GM06990 (cell line): ENCODE measurements at regions not wholly inside any gene's neighbourhood (a gene's known extent, or its start where the extent isn't known, plus 50 kb on each side); places are given as distances from the start of the nearest gene placed in this dataset.

ENCODE experiments used
- DNase-seq: peaks from one replicate; pipeline ENCODE4 v3.0.0-alpha.2; 2011; ENCODE audit not compliant: insufficient read length; ENCODE audit errors: extremely low read depth
- H3K27me3 ChIP-seq: replicated peaks from 2 replicates; pipeline ENCODE4 v1.6.0; 2011; ENCODE audit warnings: low read length; ENCODE audit not compliant: control insufficient read depth, insufficient read depth
- H3K36me3 ChIP-seq: 2 replicates; pipeline ENCODE4 v1.5.1; 2011; ENCODE audit warnings: low read length; ENCODE audit not compliant: control insufficient read depth, insufficient read depth
- H3K4me3 ChIP-seq: replicated peaks from 2 replicates; pipeline ENCODE4 v1.5.1; 2011; ENCODE audit warnings: low read depth, mild to moderate bottlenecking, control low read depth, low read length
- CTCF ChIP-seq: IDR thresholded peaks from 2 replicates; pipeline ENCODE4 v1.5.1; 2011; ENCODE audit warnings: low read length, control low read depth, mild to moderate bottlenecking, inconsistent platforms; ENCODE audit not compliant: insufficient read depth, poor library complexity, severe bottlenecking

GRCh38 chr12:65619018-65619417 is 205.3 kb upstream of the HMGA2 start:
- TF ChIP-seq CTCF = no peak
- Histone ChIP-seq H3K36me3 (no peaks in the 10 kb centered on the region), H3K27me3 (no peaks in the 10 kb centered on the region; the same call in 1 of the 2 replicates), H3K4me3 (no peak overlapping the region)
- DNase-seq = no peak

GRCh38 chr12:65620046-65620445 is 204.2 kb upstream of the HMGA2 start:
- TF ChIP-seq CTCF = no peak
- no peaks in the 10 kb centered on the region; the same call in 1 of the 2 replicates for H3K27me3 ChIP-seq
- H3K36me3 ChIP-seq = no peaks in the 10 kb centered on the region
- no peak overlapping the region for H3K4me3 ChIP-seq
- DNase-seq = no peak

- no peak overlapping the region for H3K4me3 ChIP-seq
- H3K36me3 ChIP-seq = no peaks in the 10 kb centered on the region
- H3K27me3 ChIP-seq = no peaks in the 10 kb centered on the region; the same call in 1 of the 2 replicates
- DNase-seq = no peak
- TF ChIP-seq CTCF = no peak
Observed at GRCh38 chr12:65622056-65622455, 202.2 kb upstream of the HMGA2 start.

- no peak overlapping the region for H3K4me3 ChIP-seq
- no peaks in the 10 kb centered on the region; the same call in 1 of the 2 replicates for H3K27me3 ChIP-seq
- no peaks in the 10 kb centered on the region for H3K36me3 ChIP-seq
- DNase-seq = no peak
- no peak for TF ChIP-seq CTCF
Observed at GRCh38 chr12:65623507-65623906, 200.8 kb upstream of the HMGA2 start.

GRCh38 chr12:65624554-65625086 is 199.7 kb upstream of the HMGA2 start:
- TF ChIP-seq CTCF = no peak
- H3K36me3 ChIP-seq = no peaks in the 10 kb centered on the region
- H3K27me3 ChIP-seq = no peaks in the 10 kb centered on the region; the same call in 1 of the 2 replicates
- no peak for DNase-seq
- no peak overlapping the region for H3K4me3 ChIP-seq

GRCh38 chr12:65628061-65628460 is 196.2 kb upstream of the HMGA2 start:
- no peak for DNase-seq
- Histone ChIP-seq H3K36me3 (no peaks in the 10 kb centered on the region), H3K4me3 (no peak overlapping the region), H3K27me3 (no peaks in the 10 kb centered on the region)
- no peak for TF ChIP-seq CTCF
